NAMALWA (cell line): ENCODE measurements at regions not wholly inside any gene's neighbourhood (a gene's known extent, or its start where the extent isn't known, plus 50 kb on each side); places are given as distances from the start of the nearest gene placed in this dataset.
A peak's percentile ranks its signal among the peaks of the same experiment; 100 is the strongest.
"Not testable (repeated sequence)": the region's sequence is repeated elsewhere in the genome, so short reads cannot be mapped to it uniquely, and the experiment has no call there.

Experiments used
- DNase-seq: peaks from one replicate; pipeline ENCODE4 v3.0.0-alpha.2; 2015; ENCODE audit warnings: low spot score

GRCh38 chr12:61574339-61574738 lies 685.9 kb upstream of the USP15 start:
- no peak for DNase-seq

DNA sequence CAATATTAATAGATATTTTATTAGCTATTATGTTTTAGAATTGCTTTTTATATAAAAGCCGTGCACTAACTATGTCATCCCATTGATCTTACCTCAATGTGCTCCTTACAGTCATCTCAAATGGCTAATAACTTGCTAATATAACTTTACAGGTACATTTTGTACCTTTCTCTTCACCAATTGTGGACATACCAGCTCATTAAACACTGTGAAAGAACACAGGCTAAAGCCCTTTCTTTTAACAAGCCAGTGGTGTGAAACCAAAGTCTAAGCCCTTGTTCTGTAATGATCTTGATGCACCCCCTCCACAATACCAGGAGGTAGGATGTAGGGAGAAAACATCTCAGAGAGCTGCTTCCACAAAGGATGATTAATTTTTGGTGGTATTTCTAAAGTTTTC lies 675.3 kb upstream of the USP15 start:
- no peak for DNase-seq

- DNase-seq, result not testable (repeated sequence)
These were observed 669.3 kb upstream of the USP15 start for GRCh38 chr12:61590864-61591263.

DNA sequence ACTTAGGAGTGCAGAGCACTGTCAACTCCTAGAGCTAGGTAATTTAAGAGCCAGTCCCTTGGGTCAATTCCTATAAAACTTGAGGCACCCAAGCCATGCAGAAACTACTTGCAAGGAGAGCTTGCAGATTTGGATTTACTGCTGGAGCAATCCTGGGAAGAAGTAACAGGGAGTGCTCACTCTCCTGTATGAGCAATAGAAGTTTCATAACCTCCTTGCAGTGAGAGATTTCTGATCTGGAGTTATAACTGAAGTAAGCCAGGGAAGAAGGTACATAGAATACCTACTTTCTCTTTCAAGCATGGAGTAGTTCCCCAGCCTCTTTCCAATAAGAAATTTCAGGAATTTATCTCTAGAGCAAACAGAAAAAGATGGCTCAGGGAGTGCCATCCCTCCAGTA lies 650.1 kb upstream of the USP15 start:
- no peak for DNase-seq

GRCh38 chr12:61629702-61630101 lies 630.5 kb upstream of the USP15 start:
- DNase-seq, result no peak

DNA sequence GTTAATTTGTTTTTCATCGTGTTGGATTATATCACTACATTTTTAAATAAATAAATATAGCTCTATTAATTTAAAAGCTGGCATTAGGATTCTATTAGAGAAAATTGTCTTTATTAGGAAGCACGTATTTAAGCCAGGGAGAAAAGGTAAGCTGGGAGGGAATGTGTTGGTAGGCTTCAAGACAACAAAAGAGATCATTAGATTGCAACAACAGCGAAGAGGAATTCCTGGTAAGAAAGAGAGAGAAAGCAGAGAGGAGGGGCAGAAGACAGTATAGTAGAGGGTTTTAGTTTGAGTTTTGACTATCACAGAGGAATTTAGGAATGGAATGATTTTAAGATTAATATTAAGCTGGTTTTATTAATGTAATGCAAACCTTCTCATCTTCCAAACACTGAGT lies 613.6 kb upstream of the USP15 start:
- no peak for DNase-seq

- no peak for DNase-seq
These were observed 612.6 kb upstream of the USP15 start for GRCh38 chr12:61647566-61647965.

DNA sequence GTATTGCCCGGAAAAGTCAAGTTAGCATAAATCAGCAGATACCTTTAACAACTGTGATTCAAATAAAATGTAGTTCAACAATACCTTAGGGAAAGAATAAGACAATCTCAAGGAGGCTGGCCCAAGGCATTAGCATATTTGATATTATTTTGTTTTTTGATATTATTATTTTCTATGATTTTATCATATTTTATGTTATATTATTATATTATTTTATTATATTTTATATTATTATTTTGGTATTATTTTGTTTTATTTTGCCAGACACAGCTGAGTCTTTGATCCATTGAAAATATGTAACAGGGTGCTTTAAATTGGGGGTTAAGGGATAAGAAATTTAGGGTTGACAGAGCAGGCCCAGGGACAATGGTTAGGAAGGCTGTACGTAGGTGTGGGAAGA lies 607.9 kb upstream of the USP15 start:
- DNase-seq, result no peak

DNA sequence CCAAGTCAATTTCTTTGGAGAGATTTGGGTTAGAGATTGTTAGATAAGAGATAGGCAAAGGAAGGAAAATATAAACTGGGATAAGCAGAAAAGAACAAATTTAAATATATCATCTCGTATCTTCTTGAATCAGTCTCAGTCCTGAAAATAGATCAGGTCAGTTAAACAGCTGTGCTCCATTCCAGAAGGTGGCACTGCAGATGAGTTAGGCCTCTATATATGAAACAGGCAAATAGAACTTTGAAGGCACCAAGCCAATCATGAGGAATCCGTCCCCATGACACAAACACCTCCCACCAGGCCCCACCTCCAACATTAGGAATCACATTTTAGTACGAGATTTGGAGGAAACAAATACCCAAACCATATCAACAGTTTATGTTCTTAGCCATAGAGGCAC lies 605.5 kb upstream of the USP15 start:
- DNase-seq, result peak; percentile 44

- DNase-seq, result no peak
These were observed 605.0 kb upstream of the USP15 start for GRCh38 chr12:61655241-61655640.

DNA sequence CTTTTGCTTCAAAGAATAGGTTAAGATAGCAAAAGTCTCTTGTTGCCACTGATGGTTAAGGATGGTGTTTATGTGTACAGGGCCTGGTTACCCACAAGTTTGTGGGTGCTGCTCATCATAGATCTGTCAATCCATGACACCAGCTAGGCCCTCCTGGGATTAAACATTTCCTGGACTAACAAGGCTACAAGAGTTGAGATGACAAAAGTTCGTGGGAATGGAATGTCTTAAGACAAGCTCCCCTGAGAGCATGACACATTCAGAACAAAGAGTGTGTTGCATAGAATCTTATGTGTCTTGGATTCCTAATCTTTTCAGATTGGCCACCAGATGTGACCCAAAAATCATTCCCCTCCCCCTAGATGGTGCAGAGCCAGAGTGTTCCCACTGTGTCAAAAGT lies 592.5 kb upstream of the USP15 start:
- no peak for DNase-seq

DNA sequence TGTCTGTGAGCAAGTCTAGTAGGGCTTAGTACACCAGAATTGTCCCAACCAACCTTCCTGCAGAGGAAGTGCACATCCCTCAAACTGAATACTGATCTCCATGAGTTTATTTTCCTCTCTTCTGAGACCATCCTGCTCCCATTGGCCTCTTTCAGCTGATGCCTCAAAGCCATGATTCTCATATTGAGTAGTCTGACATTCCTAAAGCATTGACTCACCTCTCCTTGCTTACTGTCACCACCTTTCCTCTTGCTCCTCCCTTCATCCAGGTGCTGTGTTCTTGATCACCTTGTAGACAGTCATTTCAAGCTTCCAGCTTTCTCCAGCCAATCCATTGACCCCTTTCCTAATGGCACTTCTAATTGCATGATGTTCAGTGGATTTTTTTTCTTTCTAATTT lies 583.7 kb upstream of the USP15 start:
- no peak for DNase-seq

- DNase-seq, result no peak
These were observed 572.8 kb upstream of the USP15 start for GRCh38 chr12:61687407-61687806.

GRCh38 chr12:61694214-61694613 lies 566.0 kb upstream of the USP15 start:
- no peak for DNase-seq

- no peak for DNase-seq
These were observed 558.7 kb upstream of the USP15 start for GRCh38 chr12:61701471-61701870.

- DNase-seq, result no peak
These were observed 553.4 kb upstream of the USP15 start for GRCh38 chr12:61706783-61707182.

- no peak for DNase-seq
These were observed 547.1 kb upstream of the USP15 start for GRCh38 chr12:61713121-61713520.

- DNase-seq, result no peak
These were observed 542.2 kb upstream of the USP15 start for GRCh38 chr12:61717986-61718385.

- no peak for DNase-seq
These were observed 520.3 kb upstream of the USP15 start for GRCh38 chr12:61739925-61740324.

DNA sequence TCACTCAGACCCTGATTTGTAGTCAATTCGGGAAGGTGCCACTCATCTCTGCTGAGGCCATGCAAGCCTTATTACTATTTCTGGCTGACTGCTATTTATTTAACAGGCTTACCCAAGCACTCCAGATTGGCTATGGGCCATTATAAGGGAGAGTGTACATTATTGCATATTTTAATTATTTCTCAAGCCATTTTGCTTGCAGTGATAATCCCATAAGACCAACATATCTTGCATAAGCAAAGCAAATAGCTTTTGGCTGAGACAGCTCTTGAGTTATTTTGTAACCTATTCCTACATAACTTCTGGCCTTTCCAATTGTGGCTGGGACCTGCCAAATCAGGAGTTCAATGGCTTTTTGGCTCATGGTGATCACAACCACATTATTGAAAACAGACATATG lies 509.6 kb upstream of the USP15 start:
- no peak for DNase-seq

DNA sequence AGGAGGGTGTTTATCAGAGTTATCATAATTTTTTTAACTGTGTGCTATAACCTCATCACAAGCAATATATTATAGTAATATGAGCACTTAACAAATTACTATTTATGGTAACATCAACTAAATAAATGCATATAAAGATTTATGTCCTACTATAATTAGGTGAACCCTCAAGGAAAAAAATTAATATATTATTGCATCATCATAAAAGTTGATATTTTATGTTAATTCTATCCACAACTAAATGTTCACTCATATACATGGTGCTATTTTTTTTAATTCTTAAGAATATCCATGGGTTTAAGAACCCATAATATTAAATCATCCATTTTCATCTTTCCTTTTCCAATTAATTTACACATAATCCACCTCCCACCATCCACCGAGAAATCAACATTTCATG lies 506.0 kb upstream of the USP15 start:
- no peak for DNase-seq

DNA sequence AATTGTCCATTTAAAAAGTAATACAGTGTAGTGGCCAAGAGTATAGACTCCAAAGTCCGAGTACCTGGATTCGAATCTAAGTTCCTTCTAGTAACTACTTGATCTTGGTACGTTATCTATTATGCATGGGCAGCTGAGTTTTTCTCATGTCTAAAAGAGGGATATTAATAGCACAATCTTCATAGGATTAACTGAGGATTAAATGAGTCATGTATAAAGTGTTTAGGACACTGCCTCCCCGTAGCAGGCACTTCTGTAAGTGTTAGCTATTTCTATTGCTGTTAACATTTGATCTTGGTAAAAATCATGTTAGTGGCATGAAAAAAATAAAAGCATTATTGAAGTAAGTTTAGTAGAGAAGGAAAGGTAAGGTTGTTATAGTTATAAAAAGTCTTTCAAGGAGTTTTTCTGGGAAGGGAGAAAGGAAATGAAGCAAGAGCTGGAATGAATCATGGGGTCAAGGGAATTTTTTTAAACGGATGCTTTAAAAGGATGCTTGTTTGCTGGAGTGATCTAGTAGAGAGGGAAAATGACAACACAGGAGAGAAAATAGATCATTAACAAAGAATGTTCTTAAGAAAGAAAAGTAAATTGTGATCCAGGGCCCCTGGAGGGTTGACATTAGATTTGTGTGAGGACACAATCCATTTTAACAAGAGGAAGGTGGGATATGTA lies 502.2 kb upstream of the USP15 start:
- DNase-seq, result no peak

DNA sequence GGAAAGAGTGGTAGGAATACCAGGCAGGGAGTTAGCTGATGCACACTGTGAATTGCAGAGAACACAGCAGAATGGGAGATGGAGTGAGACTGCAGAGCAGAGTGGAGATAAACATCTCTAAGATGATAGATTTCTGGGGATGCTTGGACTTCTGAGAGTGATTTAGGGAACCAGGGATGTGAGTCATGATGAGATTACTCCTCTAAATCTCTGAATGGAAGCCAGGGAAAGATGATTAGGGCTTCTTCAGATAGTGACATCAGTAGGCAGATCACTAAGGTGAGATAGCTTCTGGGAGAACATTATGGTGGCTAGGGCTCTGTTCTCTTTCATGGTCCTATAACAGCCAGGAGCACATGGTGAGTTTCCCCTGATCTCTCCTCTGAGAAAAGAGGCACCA lies 501.5 kb upstream of the USP15 start:
- DNase-seq, result no peak

DNA sequence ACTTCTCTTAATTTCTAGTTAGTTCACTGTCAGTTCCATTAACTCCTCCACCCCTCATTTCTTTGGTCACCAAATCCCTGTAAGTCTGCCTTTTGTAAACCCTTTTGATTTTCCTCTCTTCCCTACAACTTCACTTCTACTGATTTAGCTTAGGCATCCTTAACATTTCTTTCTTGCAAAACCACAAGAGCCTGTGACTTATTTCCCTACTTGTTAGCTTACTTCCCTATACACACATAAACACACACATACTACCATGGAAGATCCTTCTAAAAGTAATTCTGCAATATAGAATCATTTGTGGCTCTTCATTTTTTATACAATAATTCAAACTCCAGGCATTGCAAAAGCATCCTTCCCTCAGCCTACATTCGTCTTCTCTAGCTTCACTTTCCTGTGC lies 494.3 kb upstream of the USP15 start:
- no peak for DNase-seq

- no peak for DNase-seq
These were observed 479.8 kb upstream of the USP15 start for GRCh38 chr12:61780435-61780834.
